Keratinocyte (primary cell): ENCODE measurements at regions not wholly inside any gene's neighbourhood (a gene's known extent, or its start where the extent isn't known, plus 50 kb on each side); places are given as distances from the start of the nearest gene placed in this dataset.

Experiments used
- CTCF ChIP-seq, 3 experiments: IDR thresholded peaks in 1 of 3; conservative IDR thresholded peaks in 1 of 3; optimal IDR thresholded peaks in 1 of 3; 2 replicates in 2 of 3; 3 replicates in 1 of 3; pipeline versions ENCODE3 to v1.5.1; 2011; ENCODE audit warnings: low read length in 3 of 3, mild to moderate bottlenecking in 3 of 3, moderate library complexity in 2 of 3, control low read depth in 1 of 3, inconsistent platforms in 1 of 3; ENCODE audit not compliant: insufficient read depth in 2 of 3; ENCODE audit errors: extremely low read depth in 1 of 3
- EZH2 ChIP-seq: IDR thresholded peaks from one replicate; pipeline ENCODE4 v1.6.1; 2012; ENCODE audit warnings: inconsistent platforms, mild to moderate bottlenecking, low read length, moderate library complexity

DNA sequence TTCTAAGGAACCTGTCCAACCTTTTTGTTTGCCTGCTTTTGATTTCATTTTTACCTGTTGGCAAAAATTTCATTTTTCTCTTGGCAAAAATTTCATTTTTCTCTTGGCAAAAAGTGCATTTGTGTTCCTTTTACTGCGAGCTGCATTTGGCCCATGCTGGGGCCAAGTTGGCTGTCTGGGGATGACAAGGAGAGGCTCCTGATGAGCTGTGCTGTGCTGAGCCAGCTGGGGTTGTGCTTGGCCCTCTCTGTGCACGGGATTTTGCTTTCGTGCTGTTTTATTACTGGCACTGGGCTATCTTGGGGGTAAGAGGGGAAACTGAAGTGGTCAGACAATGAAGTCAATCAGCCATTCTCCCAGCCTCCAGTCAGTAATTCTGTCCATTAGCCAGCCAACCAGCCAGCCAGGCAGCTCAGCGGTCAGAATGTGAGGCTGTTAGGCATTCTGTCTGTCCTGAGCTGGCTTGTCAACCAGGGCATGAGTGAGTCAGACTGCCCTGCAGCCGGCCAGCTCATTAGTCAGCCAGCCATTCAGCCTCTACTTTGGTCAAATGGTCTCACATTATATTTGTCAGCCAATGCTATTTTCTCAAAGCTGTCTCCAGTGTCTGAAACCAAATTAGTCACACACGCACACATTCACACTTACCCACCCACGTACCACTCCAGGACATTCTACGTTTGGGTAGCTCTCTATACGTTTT, 56.9 kb upstream of the PRPS1 start:
- TF ChIP-seq CTCF (optimal IDR thresholded peaks at IDR 0.05 in 1 of 3, IDR thresholded peaks at IDR 0.05 in 1 of 3, conservative IDR thresholded peaks at IDR 0.05 in 1 of 3; ENCODE audit: extremely low read depth in 1 of 3, insufficient read depth in 2 of 3, low read length in 3 of 3) (no peak), EZH2 (no peak)
